ENCODE measurements at regions not wholly inside any gene's neighbourhood (a gene's known extent, or its start where the extent isn't known, plus 50 kb on each side); places are given as distances from the start of the nearest gene placed in this dataset.

DNA sequence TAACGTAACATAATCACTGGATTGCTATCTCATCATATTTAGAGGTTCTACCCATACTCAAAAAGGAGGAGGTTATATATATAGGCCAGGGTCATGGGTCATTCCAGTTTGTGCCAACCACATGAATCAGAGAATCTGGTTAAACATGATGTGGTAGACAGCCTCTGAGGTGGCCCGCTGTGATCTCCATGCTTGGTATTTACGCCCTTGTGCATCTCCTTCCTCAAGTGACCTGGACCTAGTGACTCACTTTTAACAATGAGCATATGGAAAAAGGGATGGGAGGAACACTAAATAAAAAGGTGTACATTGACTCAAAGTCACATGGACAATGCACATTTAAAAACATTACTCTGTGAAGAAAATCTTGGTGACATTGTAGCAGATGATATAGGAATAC lies 77.7 kb upstream of the CTNND2 start:
- Histone ChIP-seq H3K23ac (ENCODE audit: insufficient read length, low read depth, low read length) (no peak overlapping the region), H4K91ac (ENCODE audit: insufficient read length, low read depth, low read length) (no peak overlapping the region), H3K4me2 (ENCODE audit: insufficient read depth, insufficient read length, low read length) (no peak overlapping the region), H3K9me3 (ENCODE audit: control insufficient read depth, low read depth, low read length) (no peaks in the 10 kb centered on the region), H3K9ac (ENCODE audit: extremely low read depth, insufficient read length, low read length) (no peak overlapping the region), H3K56ac (ENCODE audit: insufficient read length, low read depth, low read length) (no peak overlapping the region), H3K4ac (ENCODE audit: low read depth, low read length) (no peak overlapping the region), H4K8ac (replicated peaks; ENCODE audit: insufficient read length, low read depth, low read length) (no peak overlapping the region), H2BK12ac (ENCODE audit: insufficient read length, low read depth, low read length) (no peak overlapping the region), H3K23me2 (ENCODE audit: insufficient read length, low read depth, low read length, poor library complexity, severe bottlenecking) (no peaks in the 10 kb centered on the region), H3K27me3 (ENCODE audit: insufficient read depth, low read length) (no peaks in the 10 kb centered on the region), H2BK5ac (ENCODE audit: insufficient read length, low read length) (no peak overlapping the region), H2AFZ (ENCODE audit: low read length) (no peak overlapping the region), H3K79me2 (ENCODE audit: insufficient read depth, low read length) (no peaks in the 10 kb centered on the region), H4K5ac (ENCODE audit: insufficient read length, low read depth, low read length) (no peak overlapping the region), H3K14ac (ENCODE audit: insufficient read depth, low read length) (no peak overlapping the region), H2BK15ac (ENCODE audit: low read depth, low read length) (no peak overlapping the region), H2AK5ac (ENCODE audit: insufficient read length, low read length) (no peak overlapping the region), H3K18ac (ENCODE audit: insufficient read length, low read depth, low read length) (no peak overlapping the region), H3T11ph (ENCODE audit: low read length) (no peak overlapping the region), H3K79me1 (ENCODE audit: insufficient read depth, low read depth, low read length, poor library complexity, severe bottlenecking) (no peaks in the 10 kb centered on the region), H4K20me1 (ENCODE audit: control insufficient read depth, insufficient read depth, insufficient read length) (no peaks in the 10 kb centered on the region), H3K4me1 (ENCODE audit: insufficient read depth, low read length) (no peaks in the 10 kb centered on the region), H2BK120ac (ENCODE audit: low read depth, low read length, poor library complexity, severe bottlenecking) (no peak overlapping the region), H3K27ac (ENCODE audit: insufficient read length, low read depth, low read length) (no peak overlapping the region), H2BK20ac (ENCODE audit: low read depth, low read length, poor library complexity, severe bottlenecking) (no peak overlapping the region)
- no CpG with 5 or more reads among the region's 3 CpGs for WGBS (ENCODE audit: extremely low coverage, insufficient read length, low lambda C conversion rate)
- Mint-ChIP-seq H3K27ac (no peak overlapping the region), H3K36me3 (ENCODE audit: insufficient read depth in 1 of 3, low read depth in 3 of 3) (no peaks in the 10 kb centered on the region), H3K4me3 (no peak overlapping the region), H3K27me3 (ENCODE audit: low read depth) (no peaks in the 10 kb centered on the region), H3K9me3 (0 out of 5 replicates have a peak, but pooled peaks cover 0 to 2% of the 10 kb centered on the region in 2 experiments), H3K4me1 (no peaks in the 10 kb centered on the region)
- no peak for TF ChIP-seq CTCF (conservative IDR thresholded peaks at IDR 0.05)
- DNase-seq = no peak
